Neuron (in vitro differentiated cells): ENCODE measurements at regions not wholly inside any gene's neighbourhood (a gene's known extent, or its start where the extent isn't known, plus 50 kb on each side); places are given as distances from the start of the nearest gene placed in this dataset.

ENCODE experiments used
- H2AFZ ChIP-seq: one replicate; pipeline ENCODE4 v1.6.1; 2013; ENCODE audit warnings: low read depth, mild to moderate bottlenecking, inconsistent platforms, low read length, moderate library complexity
- H3K27me3 ChIP-seq: one replicate; pipeline ENCODE4 v1.6.1; 2013; ENCODE audit warnings: low read length; ENCODE audit not compliant: insufficient read depth
- H3K36me3 ChIP-seq: one replicate; pipeline ENCODE4 v1.6.1; 2013; ENCODE audit warnings: low read length; ENCODE audit not compliant: insufficient read depth
- H3K4me1 ChIP-seq: one replicate; pipeline ENCODE4 v1.6.1; 2013; ENCODE audit warnings: low read length; ENCODE audit not compliant: insufficient read depth
- H3K4me3 ChIP-seq: 2 replicates; pipeline ENCODE4 v1.5.1; 2013; ENCODE audit warnings: mild to moderate bottlenecking, low read length, moderate library complexity
- H3K9me3 ChIP-seq: one replicate; pipeline ENCODE4 v1.6.1; 2013; ENCODE audit warnings: low read length

DNA sequence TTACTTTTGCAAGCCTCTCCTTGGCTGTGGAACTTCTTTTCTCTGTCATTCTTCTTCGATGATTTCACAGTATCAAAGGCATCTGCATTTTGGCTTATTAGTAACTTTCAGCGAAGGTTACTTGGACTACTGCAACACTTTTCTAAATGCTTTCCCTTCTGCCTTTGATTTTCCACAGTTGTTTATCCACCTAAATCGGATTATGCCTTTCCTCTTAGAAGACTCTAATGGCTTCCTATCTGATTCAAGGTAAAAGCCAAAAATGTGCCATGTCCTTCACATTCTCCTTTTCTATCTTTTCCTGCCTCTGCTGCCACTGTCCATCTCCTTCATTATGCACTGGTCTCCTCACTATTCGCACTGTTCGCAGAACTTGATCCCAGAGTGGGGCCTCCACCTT is 1606.3 kb upstream of the LRRTM3 start:
- Histone ChIP-seq H3K36me3 (no peaks in the 10 kb centered on the region), H3K4me1 (no peaks in the 10 kb centered on the region), H3K27me3 (no peaks in the 10 kb centered on the region), H2AFZ (peak overlapping the region; percentile 38), H3K4me3 (no peak overlapping the region), H3K9me3 (no peaks in the 10 kb centered on the region)

DNA sequence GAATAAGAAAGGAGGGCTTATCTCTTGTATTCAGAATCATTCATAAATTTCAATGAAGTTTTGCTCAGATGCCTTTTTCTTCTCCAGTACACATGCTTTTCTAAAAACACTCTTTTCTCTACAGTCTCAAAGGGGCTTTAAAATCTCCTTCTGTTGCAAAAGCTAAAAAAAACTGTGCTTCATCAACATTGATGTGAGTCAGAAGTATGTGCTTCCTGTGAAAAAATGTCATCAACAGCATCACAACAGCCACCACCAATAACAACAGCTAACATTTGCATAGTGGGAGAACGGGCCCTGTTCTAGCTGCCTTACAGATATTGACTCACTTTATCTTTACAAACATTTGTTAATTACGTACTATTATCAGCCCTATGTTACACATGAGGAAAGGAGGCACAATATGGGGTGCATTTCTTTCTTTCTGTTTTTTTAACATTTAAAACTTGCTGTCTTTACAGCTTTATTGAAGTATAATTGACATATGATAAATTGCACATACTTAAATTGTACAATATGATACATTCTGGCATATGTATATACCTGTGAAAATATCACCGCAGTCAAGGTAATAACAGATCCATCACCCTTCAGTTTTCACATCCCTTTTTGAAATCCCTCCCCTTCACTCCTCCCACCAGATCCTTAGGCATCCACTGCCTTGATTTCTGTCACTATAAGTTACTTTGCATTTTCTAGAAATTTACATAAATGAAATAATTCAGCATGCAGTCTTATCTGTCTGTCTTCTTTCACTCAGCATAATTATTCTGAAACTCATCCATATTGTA is 1605.4 kb upstream of the LRRTM3 start:
- Histone ChIP-seq H2AFZ (no peak overlapping the region), H3K27me3 (no peaks in the 10 kb centered on the region), H3K9me3 (no peaks in the 10 kb centered on the region), H3K36me3 (no peaks in the 10 kb centered on the region), H3K4me1 (no peaks in the 10 kb centered on the region), H3K4me3 (no peak overlapping the region)

GRCh38 chr10:65323802-65324201 is 1602.0 kb upstream of the LRRTM3 start:
- H3K4me3 ChIP-seq, result no peak overlapping the region
- no peaks in the 10 kb centered on the region for H3K36me3 ChIP-seq
- H3K9me3 ChIP-seq, result no peaks in the 10 kb centered on the region
- no peak overlapping the region for H2AFZ ChIP-seq
- H3K27me3 ChIP-seq, result no peaks in the 10 kb centered on the region
- no peaks in the 10 kb centered on the region for H3K4me1 ChIP-seq

DNA sequence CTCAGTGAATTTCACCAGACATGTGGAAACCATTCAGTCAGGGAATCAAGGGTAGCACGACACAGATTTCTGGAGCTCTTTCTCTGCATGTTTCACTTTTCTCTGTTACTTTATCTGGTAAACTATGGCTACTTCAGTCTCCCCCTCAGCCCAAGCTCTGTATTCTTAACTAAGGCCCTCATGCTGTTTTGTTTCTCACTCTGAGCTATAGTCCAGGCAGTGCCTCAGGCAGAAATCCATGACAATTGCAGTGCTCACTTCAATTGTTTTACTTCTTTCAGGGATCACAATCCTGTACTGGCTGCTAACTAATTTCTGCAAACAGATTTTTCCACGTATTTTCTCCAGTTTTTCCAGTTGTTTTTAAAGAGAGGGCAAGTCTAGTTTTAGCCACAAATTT is 1599.9 kb upstream of the LRRTM3 start:
- no peaks in the 10 kb centered on the region for H3K4me1 ChIP-seq
- no peak overlapping the region for H3K4me3 ChIP-seq
- H3K36me3 ChIP-seq, result no peaks in the 10 kb centered on the region
- no peaks in the 10 kb centered on the region for H3K27me3 ChIP-seq
- no peaks in the 10 kb centered on the region for H3K9me3 ChIP-seq
- no peak overlapping the region for H2AFZ ChIP-seq

GRCh38 chr10:65328486-65328885 is 1597.3 kb upstream of the LRRTM3 start:
- H2AFZ ChIP-seq, result no peak overlapping the region
- H3K36me3 ChIP-seq, result no peaks in the 10 kb centered on the region
- no peak overlapping the region for H3K4me3 ChIP-seq
- no peaks in the 10 kb centered on the region for H3K4me1 ChIP-seq
- no peaks in the 10 kb centered on the region for H3K27me3 ChIP-seq
- no peaks in the 10 kb centered on the region for H3K9me3 ChIP-seq

- Histone ChIP-seq H3K27me3 (no peaks in the 10 kb centered on the region), H3K4me1 (no peaks in the 10 kb centered on the region), H3K9me3 (no peaks in the 10 kb centered on the region), H3K4me3 (no peak overlapping the region), H3K36me3 (no peaks in the 10 kb centered on the region), H2AFZ (no peak overlapping the region)
Measured at GRCh38 chr10:65335311-65335710, 1590.5 kb upstream of the LRRTM3 start.

GRCh38 chr10:65340340-65340739 is 1585.5 kb upstream of the LRRTM3 start:
- no peak overlapping the region for H3K4me3 ChIP-seq
- no peaks in the 10 kb centered on the region for H3K4me1 ChIP-seq
- no peaks in the 10 kb centered on the region for H3K9me3 ChIP-seq
- no peaks in the 10 kb centered on the region for H3K36me3 ChIP-seq
- no peak overlapping the region for H2AFZ ChIP-seq
- H3K27me3 ChIP-seq, result no peaks in the 10 kb centered on the region

DNA sequence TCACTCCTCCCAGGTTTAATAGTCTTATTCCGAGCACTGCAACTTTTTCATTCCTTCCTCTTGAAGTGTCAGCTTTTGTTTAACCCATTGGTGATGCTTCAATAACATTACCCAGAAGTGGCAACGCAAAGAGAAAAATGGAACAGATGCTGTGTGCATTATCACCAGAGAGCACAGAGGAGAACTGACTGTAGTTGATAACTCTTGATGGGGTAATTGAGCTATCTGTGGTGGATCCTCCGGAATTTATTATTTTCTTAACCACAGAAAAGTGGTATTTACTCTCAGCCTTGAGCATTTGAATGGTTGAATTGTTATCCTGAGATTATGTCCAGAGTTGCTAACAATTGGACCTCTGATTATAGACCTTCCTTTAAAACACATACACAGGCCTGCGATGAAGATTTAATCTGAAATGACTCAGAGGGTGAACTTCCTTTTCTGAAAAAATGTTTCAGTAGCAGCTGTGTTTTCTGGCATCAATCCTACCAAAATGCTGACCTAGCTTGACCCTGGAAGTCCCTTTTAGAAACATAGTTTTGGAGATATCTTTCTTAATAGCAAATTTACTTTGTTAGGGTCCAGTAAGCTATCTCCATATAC is 1584.4 kb upstream of the LRRTM3 start:
- no peaks in the 10 kb centered on the region for H3K27me3 ChIP-seq
- H3K4me1 ChIP-seq, result no peaks in the 10 kb centered on the region
- no peaks in the 10 kb centered on the region for H3K9me3 ChIP-seq
- H2AFZ ChIP-seq, result no peak overlapping the region
- no peak overlapping the region for H3K4me3 ChIP-seq
- H3K36me3 ChIP-seq, result no peaks in the 10 kb centered on the region

DNA sequence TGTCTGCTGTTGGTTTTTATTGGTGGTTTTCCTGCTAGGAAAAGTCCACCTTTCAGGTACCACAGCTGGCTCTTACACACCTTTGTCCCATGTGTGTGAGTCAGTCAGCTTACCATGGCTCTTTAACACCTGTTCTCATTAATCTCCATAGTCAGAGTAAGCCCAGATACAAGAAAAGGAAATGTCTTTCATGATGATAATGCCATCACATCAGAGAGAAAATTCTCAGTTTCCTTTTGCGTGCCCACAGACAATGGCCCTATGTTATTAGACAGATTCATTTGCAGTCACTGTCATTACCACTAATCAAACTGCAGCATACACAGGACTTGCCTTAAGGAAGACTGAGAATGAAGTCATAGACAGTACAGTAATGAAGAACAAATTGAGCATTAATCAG is 1583.6 kb upstream of the LRRTM3 start:
- no peaks in the 10 kb centered on the region for H3K4me1 ChIP-seq
- H2AFZ ChIP-seq, result no peak overlapping the region
- H3K4me3 ChIP-seq, result no peak overlapping the region
- no peaks in the 10 kb centered on the region for H3K27me3 ChIP-seq
- H3K36me3 ChIP-seq, result no peaks in the 10 kb centered on the region
- H3K9me3 ChIP-seq, result no peaks in the 10 kb centered on the region

DNA sequence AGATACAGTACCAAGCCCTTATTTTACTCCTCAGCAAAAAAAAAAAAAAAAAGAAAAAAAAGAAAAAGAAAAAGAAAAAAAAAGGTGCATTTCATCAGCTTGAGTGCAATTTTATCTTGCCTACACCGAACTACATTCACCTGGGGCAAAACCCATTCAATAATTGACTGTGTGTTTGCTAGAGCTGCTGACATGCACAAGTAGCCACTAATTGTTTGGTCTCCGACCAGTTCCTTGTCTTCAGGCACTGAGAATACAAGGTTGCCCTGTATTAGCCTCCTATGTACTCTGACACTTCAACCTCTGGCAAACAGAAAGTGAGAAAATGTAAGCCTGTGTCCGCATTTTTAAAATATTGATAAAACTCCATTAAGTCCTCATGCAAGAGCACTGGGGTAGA is 1579.4 kb upstream of the LRRTM3 start:
- Histone ChIP-seq H3K27me3 (no peaks in the 10 kb centered on the region), H2AFZ (no peak overlapping the region), H3K4me1 (no peaks in the 10 kb centered on the region), H3K9me3 (no peaks in the 10 kb centered on the region), H3K4me3 (no peak overlapping the region), H3K36me3 (no peaks in the 10 kb centered on the region)

GRCh38 chr10:65348637-65349036 is 1577.2 kb upstream of the LRRTM3 start:
- Histone ChIP-seq H2AFZ (no peak overlapping the region), H3K9me3 (no peaks in the 10 kb centered on the region)

GRCh38 chr10:65350611-65351010 is 1575.2 kb upstream of the LRRTM3 start:
- Histone ChIP-seq H2AFZ (no peak overlapping the region), H3K4me3 (no peak overlapping the region), H3K4me1 (no peaks in the 10 kb centered on the region)

More at GRCh38 chr10:65348637-65349036, 1577.2 kb upstream of the LRRTM3 start:
- H3K4me3 ChIP-seq, result no peak overlapping the region
- H3K4me1 ChIP-seq, result no peaks in the 10 kb centered on the region
- H3K36me3 ChIP-seq, result no peaks in the 10 kb centered on the region
- no peaks in the 10 kb centered on the region for H3K27me3 ChIP-seq

DNA sequence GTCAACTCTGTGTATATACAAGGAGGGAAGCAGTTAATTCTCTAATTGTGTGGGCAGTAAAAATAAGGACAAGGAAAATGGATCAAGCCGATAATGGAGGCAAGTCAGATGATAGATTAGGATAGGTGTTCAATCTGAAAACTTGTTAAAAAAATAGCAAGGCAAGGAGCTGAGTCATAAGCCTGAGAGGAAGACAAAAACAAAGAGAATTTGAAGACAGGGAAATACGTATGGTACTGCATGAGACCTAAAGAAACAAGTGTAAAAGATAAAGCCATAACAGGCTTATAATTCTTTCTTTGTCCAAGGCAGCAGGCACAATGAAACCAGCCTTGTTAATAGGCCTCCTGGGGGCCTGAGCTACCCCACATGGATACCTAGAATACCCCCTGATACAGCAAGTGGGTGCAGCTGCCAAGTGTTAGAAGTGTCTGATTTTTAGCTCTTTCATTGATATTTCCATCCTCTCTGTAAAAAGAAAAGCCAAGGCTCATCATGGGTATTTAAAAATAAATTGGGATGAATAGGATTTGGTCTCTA is 1570.6 kb upstream of the LRRTM3 start:
- Histone ChIP-seq H3K9me3 (no peaks in the 10 kb centered on the region), H3K27me3 (no peaks in the 10 kb centered on the region), H2AFZ (no peak overlapping the region), H3K4me1 (no peaks in the 10 kb centered on the region), H3K36me3 (no peaks in the 10 kb centered on the region), H3K4me3 (no peak overlapping the region)

More at GRCh38 chr10:65350611-65351010, 1575.2 kb upstream of the LRRTM3 start:
- Histone ChIP-seq H3K36me3 (no peaks in the 10 kb centered on the region), H3K27me3 (no peaks in the 10 kb centered on the region), H3K9me3 (no peaks in the 10 kb centered on the region)
